Fibroblast of lung (primary cell): ENCODE measurements at regions not wholly inside any gene's neighbourhood (a gene's known extent, or its start where the extent isn't known, plus 50 kb on each side); places are given as distances from the start of the nearest gene placed in this dataset.
A peak's percentile ranks its signal among the peaks of the same experiment; 100 is the strongest.

Experiments used
- DNase-seq, 2 donors: peaks; one replicate each; pipeline versions ENCODE4 v3.0.0 to v3.0.0-alpha.2; 2010; ENCODE audit warnings: low read depth in 2 of 2
- H2AFZ ChIP-seq: 2 replicates; pipeline ENCODE4 v1.5.1; 2012; ENCODE audit warnings: low read length, control low read depth, inconsistent platforms
- H3K27ac ChIP-seq: 2 replicates; pipeline ENCODE4 v1.5.1; 2011; ENCODE audit warnings: low read length, control low read depth; ENCODE audit not compliant: insufficient read depth
- H3K27me3 ChIP-seq: 2 replicates; pipeline ENCODE4 v1.5.1; 2011; ENCODE audit warnings: mild to moderate bottlenecking, low read length; ENCODE audit not compliant: control insufficient read depth, insufficient read depth
- H3K36me3 ChIP-seq: 2 replicates; pipeline ENCODE4 v1.5.1; 2011; ENCODE audit warnings: low read length; ENCODE audit not compliant: control insufficient read depth, insufficient read depth
- H3K4me1 ChIP-seq: 2 replicates; pipeline ENCODE4 v1.5.1; 2011; ENCODE audit warnings: low read length; ENCODE audit not compliant: control insufficient read depth, insufficient read depth; ENCODE audit errors: extremely low read depth
- H3K4me2 ChIP-seq: 2 replicates; pipeline ENCODE4 v1.5.1; 2011; ENCODE audit warnings: low read length, control low read depth; ENCODE audit not compliant: insufficient read depth; ENCODE audit errors: extremely low read depth
- H3K4me3 ChIP-seq, 4 experiments: fragments of 200-600 bp in 1 of 4; sonication (generic) in 1 of 4; replicated peaks in 1 of 4; 2 replicates each; pipeline ENCODE4 v1.5.1; 2011 to 2016; ENCODE audit warnings: low read length in 4 of 4, low read depth in 3 of 4, mild to moderate bottlenecking in 3 of 4, control low read depth in 2 of 4, inconsistent platforms in 1 of 4, mixed read lengths in 1 of 4; ENCODE audit not compliant: insufficient read depth in 1 of 4; ENCODE audit errors: control extremely low read depth in 1 of 4
- H3K79me2 ChIP-seq: 2 replicates; pipeline ENCODE4 v1.5.1; 2012; ENCODE audit warnings: mild to moderate bottlenecking, low read length, inconsistent platforms; ENCODE audit not compliant: control insufficient read depth, insufficient read depth
- H3K9ac ChIP-seq: 2 replicates; pipeline ENCODE4 v1.5.1; 2011; ENCODE audit warnings: mild to moderate bottlenecking, low read length, control low read depth; ENCODE audit not compliant: insufficient read depth
- H3K9me3 ChIP-seq: 2 replicates; pipeline ENCODE4 v1.5.1; 2012; ENCODE audit warnings: low read depth, low read length; ENCODE audit not compliant: control insufficient read depth, insufficient read depth
- H4K20me1 ChIP-seq: 2 replicates; pipeline ENCODE4 v1.5.1; 2011; ENCODE audit warnings: low read length; ENCODE audit not compliant: control insufficient read depth, insufficient read depth; ENCODE audit errors: extremely low read depth
- EZH2 ChIP-seq: IDR thresholded peaks from 2 replicates; pipeline ENCODE4 v1.5.1; 2012; ENCODE audit warnings: low read length, control low read depth, mild to moderate bottlenecking; ENCODE audit errors: missing control alignments
- TF ChIP-seq, protein P1 (sequence below), 2 donors: IDR thresholded peaks in 1 of 2; conservative IDR thresholded peaks in 1 of 2; 1 replicate in 1 of 2; 2 replicates in 1 of 2; pipeline ENCODE4 v1.5.1; 2011 to 2012; ENCODE audit warnings: low read length in 2 of 2, control low read depth in 1 of 2, inconsistent platforms in 1 of 2, low read depth in 1 of 2, mild to moderate bottlenecking in 1 of 2

DNA sequence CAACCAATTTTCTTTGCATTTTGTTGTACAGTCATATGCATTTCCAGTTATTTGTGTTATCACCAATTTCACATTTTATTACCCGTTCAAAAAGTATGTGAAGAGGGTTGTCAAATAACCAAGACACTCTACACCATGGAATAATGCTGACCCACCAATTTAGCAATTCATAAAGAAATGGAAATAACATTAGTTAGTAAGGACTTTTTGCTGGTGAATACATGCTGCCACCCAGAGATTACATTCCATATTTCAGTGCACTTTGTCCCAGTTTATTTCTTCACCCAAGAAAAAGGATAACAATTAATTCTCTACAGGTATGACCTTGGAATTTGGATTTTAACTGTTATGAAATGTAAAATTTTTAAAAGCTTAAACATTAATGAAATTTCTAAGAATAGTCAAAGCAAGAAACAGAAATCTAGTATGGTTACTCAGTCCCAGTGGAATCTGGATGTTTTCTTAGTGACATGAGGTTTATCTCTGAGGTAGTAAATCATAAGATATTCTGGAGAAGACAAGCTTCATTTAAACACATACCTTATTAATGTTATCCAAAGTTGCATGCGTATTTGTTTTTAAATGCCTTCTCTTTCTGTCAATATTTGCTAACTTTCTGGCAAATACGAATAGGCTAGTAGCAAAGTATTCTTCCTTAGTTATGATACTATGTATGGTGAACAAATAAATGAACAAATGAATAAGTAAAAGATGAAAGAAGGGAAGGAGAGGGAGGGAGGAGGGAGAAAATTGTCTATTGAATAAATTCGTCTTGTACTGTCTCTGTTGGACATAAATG lies 100.6 kb downstream of the CETN3 start:
- DNase-seq: peak in 1 of 2 donors; percentile 49
- no peaks in the 10 kb centered on the region for H3K9me3 ChIP-seq
- no peaks in the 10 kb centered on the region for H3K79me2 ChIP-seq
- H4K20me1 ChIP-seq: no peaks in the 10 kb centered on the region
- no peak overlapping the region for H2AFZ ChIP-seq
- no peaks in the 10 kb centered on the region for H3K4me1 ChIP-seq
- no peaks in the 10 kb centered on the region for H3K27me3 ChIP-seq
- H3K27ac ChIP-seq: no peak overlapping the region
- no peaks in the 10 kb centered on the region for H3K36me3 ChIP-seq
- H3K4me3 ChIP-seq: no peak overlapping the region
- H3K4me2 ChIP-seq: no peak overlapping the region
- TF ChIP-seq EZH2: no peak
- TF ChIP-seq, protein P1, sequence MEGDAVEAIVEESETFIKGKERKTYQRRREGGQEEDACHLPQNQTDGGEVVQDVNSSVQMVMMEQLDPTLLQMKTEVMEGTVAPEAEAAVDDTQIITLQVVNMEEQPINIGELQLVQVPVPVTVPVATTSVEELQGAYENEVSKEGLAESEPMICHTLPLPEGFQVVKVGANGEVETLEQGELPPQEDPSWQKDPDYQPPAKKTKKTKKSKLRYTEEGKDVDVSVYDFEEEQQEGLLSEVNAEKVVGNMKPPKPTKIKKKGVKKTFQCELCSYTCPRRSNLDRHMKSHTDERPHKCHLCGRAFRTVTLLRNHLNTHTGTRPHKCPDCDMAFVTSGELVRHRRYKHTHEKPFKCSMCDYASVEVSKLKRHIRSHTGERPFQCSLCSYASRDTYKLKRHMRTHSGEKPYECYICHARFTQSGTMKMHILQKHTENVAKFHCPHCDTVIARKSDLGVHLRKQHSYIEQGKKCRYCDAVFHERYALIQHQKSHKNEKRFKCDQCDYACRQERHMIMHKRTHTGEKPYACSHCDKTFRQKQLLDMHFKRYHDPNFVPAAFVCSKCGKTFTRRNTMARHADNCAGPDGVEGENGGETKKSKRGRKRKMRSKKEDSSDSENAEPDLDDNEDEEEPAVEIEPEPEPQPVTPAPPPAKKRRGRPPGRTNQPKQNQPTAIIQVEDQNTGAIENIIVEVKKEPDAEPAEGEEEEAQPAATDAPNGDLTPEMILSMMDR (conservative IDR thresholded peaks at IDR 0.05 in 1 of 2, IDR thresholded peaks at IDR 0.05 in 1 of 2; ENCODE audit: low read depth in 1 of 2, low read length in 2 of 2): no peak
- H3K9ac ChIP-seq: no peak overlapping the region

DNA sequence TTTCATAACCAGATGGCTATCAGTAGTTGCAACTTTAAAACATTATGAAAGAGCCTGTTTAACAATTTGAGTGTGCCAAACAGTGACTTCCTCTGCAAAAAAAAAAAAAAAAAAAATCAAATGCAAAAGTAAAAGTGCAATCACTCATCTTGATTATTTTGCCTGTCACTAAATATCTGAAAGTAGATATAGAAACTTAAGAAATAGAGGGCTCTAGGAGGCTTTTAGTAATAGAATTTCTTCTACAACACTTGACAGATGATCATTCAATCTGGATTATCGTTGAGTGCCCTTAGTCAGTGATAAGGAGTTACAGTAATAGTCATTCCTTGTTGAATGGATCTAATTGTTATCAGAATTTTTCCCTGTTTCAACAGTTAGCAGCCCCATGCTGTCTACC lies 101.8 kb downstream of the CETN3 start:
- no peak overlapping the region for H3K4me3 ChIP-seq
- no peaks in the 10 kb centered on the region for H3K36me3 ChIP-seq
- TF ChIP-seq, protein P1 (conservative IDR thresholded peaks at IDR 0.05 in 1 of 2, IDR thresholded peaks at IDR 0.05 in 1 of 2; ENCODE audit: low read depth in 1 of 2, low read length in 2 of 2): no peak
- TF ChIP-seq EZH2: no peak
- H3K4me2 ChIP-seq: no peak overlapping the region
- H2AFZ ChIP-seq: no peak overlapping the region
- no peaks in the 10 kb centered on the region for H3K9me3 ChIP-seq
- H4K20me1 ChIP-seq: no peaks in the 10 kb centered on the region
- no peak overlapping the region for H3K27ac ChIP-seq
- H3K79me2 ChIP-seq: no peaks in the 10 kb centered on the region
- H3K9ac ChIP-seq: no peak overlapping the region
- H3K27me3 ChIP-seq: no peaks in the 10 kb centered on the region
- peak in 1 of 2 donors; percentile 57 for DNase-seq
- no peaks in the 10 kb centered on the region for H3K4me1 ChIP-seq

DNA sequence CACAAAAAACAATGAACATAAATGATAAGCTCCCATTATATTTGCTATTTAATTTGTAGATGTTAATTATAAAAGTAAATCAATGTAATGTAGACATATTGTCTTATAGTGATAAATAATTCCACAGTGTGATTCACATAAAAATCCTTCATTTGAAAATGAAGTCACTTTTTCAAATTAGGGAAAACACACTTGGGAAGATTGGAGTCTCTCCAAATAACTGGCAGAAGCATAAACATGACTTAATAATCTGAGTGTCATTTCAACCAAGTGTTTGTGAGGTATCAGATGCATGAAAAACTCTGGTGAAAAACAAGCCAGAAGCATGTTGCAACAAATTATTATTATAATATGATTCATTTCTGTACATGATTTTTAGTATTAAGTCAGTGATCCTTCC lies 102.2 kb downstream of the CETN3 start:
- Histone ChIP-seq H3K27me3 (no peaks in the 10 kb centered on the region), H3K4me2 (no peak overlapping the region), H2AFZ (no peak overlapping the region), H3K79me2 (no peaks in the 10 kb centered on the region), H3K9ac (no peak overlapping the region), H3K9me3 (no peaks in the 10 kb centered on the region), H3K27ac (no peak overlapping the region), H3K36me3 (no peaks in the 10 kb centered on the region), H3K4me1 (no peaks in the 10 kb centered on the region), H4K20me1 (no peaks in the 10 kb centered on the region), H3K4me3 (no peak overlapping the region)
- peak in 1 of 2 donors; percentile 13 for DNase-seq
- TF ChIP-seq, protein P1 (conservative IDR thresholded peaks at IDR 0.05 in 1 of 2, IDR thresholded peaks at IDR 0.05 in 1 of 2; ENCODE audit: low read depth in 1 of 2, low read length in 2 of 2): no peak
- no peak for TF ChIP-seq EZH2
